Small intestine (tissue), 7 donors: ENCODE measurements at regions not wholly inside any gene's neighbourhood (a gene's known extent, or its start where the extent isn't known, plus 50 kb on each side); places are given as distances from the start of the nearest gene placed in this dataset.

ENCODE experiments used
- DNase-seq, 2 donors: peaks; one replicate each; pipeline versions ENCODE4 v3.0.0 to v3.0.0-alpha.2; 2013
- FAIRE-seq: peaks from 2 replicates; lab custom pipeline; 2012; peaks lifted over from hg19 to GRCh38; lab: Jason Lieb, UNC
- H3K27ac ChIP-seq, 3 donors: one replicate each; pipeline ENCODE4 v1.5.1; 2013; ENCODE audit warnings: low read length in 2 of 3, mild to moderate bottlenecking in 2 of 3, control low read depth in 1 of 3, inconsistent platforms in 1 of 3, low read depth in 1 of 3, moderate library complexity in 1 of 3
- H3K27me3 ChIP-seq, 3 donors: one replicate each; pipeline ENCODE4 v1.6.1; 2013; ENCODE audit warnings: low read length in 3 of 3, inconsistent platforms in 1 of 3; ENCODE audit not compliant: control insufficient read depth in 3 of 3, insufficient read depth in 3 of 3
- H3K36me3 ChIP-seq, 3 donors: one replicate each; pipeline ENCODE4 v1.6.1; 2013; ENCODE audit warnings: low read length in 3 of 3, inconsistent platforms in 1 of 3, low read depth in 1 of 3, mild to moderate bottlenecking in 1 of 3, moderate library complexity in 1 of 3; ENCODE audit not compliant: control insufficient read depth in 3 of 3, insufficient read depth in 2 of 3
- H3K4me1 ChIP-seq, 3 donors: one replicate each; pipeline ENCODE4 v1.6.1; 2013; ENCODE audit warnings: low read length in 2 of 3, inconsistent platforms in 1 of 3, low read depth in 1 of 3, mild to moderate bottlenecking in 1 of 3, moderate library complexity in 1 of 3; ENCODE audit not compliant: control insufficient read depth in 3 of 3, insufficient read depth in 2 of 3
- H3K4me3 ChIP-seq, 3 donors: one replicate each; pipeline ENCODE4 v1.5.1; 2013; ENCODE audit warnings: low read length in 3 of 3, control low read depth in 1 of 3, inconsistent platforms in 1 of 3, low read depth in 1 of 3, mild to moderate bottlenecking in 1 of 3, moderate library complexity in 1 of 3
- H3K9me3 ChIP-seq, 2 donors: one replicate each; pipeline ENCODE4 v1.6.1; 2013; ENCODE audit warnings: low read depth in 1 of 2, low read length in 1 of 2; ENCODE audit not compliant: control insufficient read depth in 2 of 2, insufficient read depth in 1 of 2
- WGBS, 3 donors: extraction: QIAGEN DNeasy Blood & Tissue Kit; methylation state at CpG; one replicate each; pipeline ENCODE4 v1.1.7; 2013; 5-methylcytosine and 5-hydroxymethylcytosine counted together
- donor health status: healthy with polysubstance abuse.
- donor health status: control.
- donor health status: control.
- donor health status: Bipolar disorder and iron deficiency.
- donor health status: healthy.

DNA sequence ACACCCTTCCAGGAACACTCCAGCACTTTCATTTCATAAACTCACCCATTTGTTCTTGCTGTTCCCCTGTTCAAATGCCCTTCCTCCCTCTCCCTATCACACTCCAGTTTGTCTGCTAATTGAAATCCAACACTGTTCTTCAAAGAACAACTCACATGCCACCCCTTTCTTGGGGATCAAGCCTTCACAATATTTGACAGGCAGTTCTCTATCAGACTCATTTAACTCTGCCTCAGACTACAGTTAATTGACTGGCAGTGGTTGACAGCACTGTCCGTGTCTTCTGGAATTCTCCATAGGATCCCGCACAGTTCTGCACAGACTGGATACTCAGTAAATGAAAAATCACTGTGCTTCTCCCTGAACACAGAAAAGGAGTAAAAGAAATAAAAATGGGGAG lies 87.8 kb downstream of the PMP22 start:
- no peak overlapping the region for H3K4me3 ChIP-seq
- no peaks in the 10 kb centered on the region for H3K27me3 ChIP-seq
- no peak overlapping the region for H3K27ac ChIP-seq
- FAIRE-seq, result no peak
- H3K36me3 ChIP-seq, result no peaks in the 10 kb centered on the region
- no peaks in the 10 kb centered on the region for H3K9me3 ChIP-seq
- no peak for DNase-seq
- H3K4me1 ChIP-seq, result no peaks in the 10 kb centered on the region
- WGBS, 3 donors, result 74 to 94% (median 93%) methylated on average over 2 of the region's 2 CpGs

DNA sequence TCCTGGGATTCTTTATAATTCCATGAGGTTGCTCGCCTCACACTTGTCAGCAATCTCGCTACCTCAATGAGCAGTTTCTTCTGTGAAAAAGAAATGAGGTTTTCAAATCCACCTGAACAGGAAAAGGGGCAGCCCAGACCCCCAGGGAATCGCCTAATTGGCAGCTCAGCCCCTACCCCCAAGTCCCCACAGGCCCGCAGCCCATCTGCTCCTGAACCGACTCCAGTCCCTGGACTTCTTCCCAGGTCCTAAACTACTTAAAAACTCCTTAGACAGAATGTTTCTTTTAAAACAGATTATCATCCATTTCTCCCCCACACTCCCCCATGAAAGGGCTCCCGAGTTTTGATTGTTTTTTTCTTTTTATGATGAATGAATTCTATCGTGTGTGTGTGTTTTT lies 89.8 kb downstream of the PMP22 start:
- DNase-seq (no peak), FAIRE-seq (no peak)
- Histone ChIP-seq H3K4me3 (no peak overlapping the region), H3K36me3 (no peaks in the 10 kb centered on the region), H3K27ac (no peak overlapping the region), H3K27me3 (no peaks in the 10 kb centered on the region), H3K4me1 (no peaks in the 10 kb centered on the region), H3K9me3 (no peaks in the 10 kb centered on the region)
- WGBS, 3 donors, result 62 to 70% (median 62%) methylated on average over 7 of the region's 7 CpGs

DNA sequence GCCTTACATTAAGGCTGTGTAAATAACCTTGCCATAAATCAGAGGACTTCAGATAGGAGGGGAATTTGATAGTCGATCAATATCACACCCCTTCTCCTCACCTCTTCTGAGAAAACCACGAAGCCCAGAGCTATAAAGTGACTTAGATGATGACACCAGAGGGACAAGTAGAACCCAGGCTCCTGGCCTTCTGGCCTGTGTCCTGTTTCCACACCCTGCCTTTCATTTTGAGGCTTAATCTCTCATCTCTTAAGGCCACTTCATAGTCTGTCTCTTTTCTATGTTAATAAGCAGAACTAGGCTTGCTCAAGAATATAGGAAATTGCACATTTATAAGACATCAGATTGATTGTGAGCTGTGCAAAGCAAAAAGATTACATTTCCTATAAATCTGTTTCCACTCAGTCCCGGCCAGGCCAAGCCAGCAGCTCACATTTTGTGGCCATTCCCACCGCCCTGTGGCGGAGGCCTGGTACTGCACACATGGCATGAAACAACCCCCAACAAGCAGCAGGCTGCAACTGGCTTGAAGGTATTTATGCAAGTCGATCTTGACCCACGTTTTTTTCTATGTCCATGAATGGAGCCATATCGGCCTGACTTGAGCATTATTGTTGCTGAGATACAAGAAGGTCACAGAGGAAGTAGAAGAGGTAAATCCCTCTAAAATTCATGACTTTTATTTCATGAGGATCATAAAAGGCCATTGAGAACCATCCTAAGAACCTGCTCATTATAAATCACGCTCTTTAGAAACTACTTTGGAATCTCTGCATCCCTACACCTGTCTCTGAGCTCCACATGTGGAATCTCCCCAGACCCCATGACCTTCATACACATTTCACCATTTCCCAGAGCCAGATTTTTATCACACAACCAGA lies 93.7 kb downstream of the PMP22 start:
- Histone ChIP-seq H3K27ac (no peak overlapping the region), H3K4me1 (no peaks in the 10 kb centered on the region), H3K36me3 (no peaks in the 10 kb centered on the region), H3K27me3 (peaks cover 0 to 3% (median 2%) of the 10 kb centered on the region in 3 donors), H3K9me3 (no peaks in the 10 kb centered on the region), H3K4me3 (no peak overlapping the region)
- WGBS, 3 donors, result 21 to 27% (median 23%) methylated on average over 9 of the region's 9 CpGs
- DNase-seq (peak; percentile 47 to 67), FAIRE-seq (no peak)

DNA sequence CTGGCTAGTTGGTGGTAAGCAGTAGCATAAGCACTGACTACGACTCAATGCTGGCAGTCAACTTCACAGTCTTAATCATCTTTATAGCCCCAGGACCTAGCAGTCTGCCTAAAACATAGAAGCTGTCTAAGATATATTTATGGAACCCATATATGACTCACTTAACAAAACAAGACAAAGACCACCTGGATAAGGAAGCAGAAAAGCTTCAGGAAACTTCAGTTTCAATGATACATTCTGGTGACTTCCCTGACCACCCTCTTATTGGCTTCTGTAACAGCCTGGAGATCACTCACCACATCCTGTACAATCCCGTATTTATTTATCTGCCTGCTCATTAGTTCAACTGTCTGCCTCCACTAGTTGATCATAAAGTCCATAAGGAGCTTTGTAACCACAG lies 95.5 kb downstream of the PMP22 start:
- 44 to 55% (median 53%) methylated on average over 2 of the region's 2 CpGs for WGBS, 3 donors
- peaks cover 0 to 3% (median 2%) of the 10 kb centered on the region in 3 donors for H3K27me3 ChIP-seq
- no peaks in the 10 kb centered on the region for H3K36me3 ChIP-seq
- no peaks in the 10 kb centered on the region for H3K9me3 ChIP-seq
- no peak overlapping the region for H3K27ac ChIP-seq
- H3K4me3 ChIP-seq, result no peak overlapping the region
- no peaks in the 10 kb centered on the region for H3K4me1 ChIP-seq
- FAIRE-seq, result no peak
- no peak for DNase-seq

DNA sequence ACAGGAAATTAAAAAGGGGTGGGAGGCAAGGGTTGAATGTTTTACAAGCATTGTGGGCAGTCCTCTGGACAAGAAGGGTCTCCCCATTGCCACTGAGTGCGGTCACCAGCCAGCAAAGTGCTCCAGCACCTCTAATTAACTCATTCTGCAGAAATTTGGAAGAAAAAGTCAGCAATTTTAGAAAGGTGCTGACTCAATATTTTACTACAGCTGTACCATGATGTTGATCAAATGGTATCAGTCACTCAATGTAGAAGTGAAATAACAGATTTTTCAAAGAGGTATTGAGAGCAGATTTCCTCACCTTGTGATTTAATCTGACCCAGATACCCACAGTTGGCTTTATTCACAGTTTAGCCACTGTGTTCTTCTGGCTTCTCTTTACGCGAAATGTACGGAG lies 96.7 kb downstream of the PMP22 start:
- Histone ChIP-seq H3K4me1 (no peaks in the 10 kb centered on the region), H3K36me3 (no peaks in the 10 kb centered on the region), H3K27me3 (peaks cover 0 to 3% (median 2%) of the 10 kb centered on the region in 3 donors), H3K9me3 (no peaks in the 10 kb centered on the region), H3K4me3 (no peak overlapping the region), H3K27ac (no peak overlapping the region)
- no peak for DNase-seq
- FAIRE-seq, result no peak
- WGBS, 3 donors, result 59 to 70% (median 65%) methylated on average over 4 of the region's 4 CpGs

DNA sequence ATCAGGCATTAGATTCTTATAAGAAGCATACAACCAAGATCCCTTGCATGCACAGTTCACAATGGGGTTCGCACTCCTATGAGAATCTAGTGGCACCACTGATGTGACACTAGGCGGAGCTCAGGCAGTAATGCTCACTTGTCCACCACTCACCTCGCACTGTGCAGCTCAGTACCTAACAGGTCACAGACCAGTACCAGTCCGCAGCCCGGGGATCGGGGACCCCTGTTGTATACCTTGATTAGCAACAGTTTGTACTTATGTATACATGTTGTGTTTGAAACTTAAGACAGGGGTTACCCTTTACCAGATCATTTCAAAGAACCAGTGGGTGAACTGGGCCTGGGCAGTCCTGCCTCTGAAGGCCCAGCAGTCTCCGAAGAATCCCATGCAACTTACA lies 103.7 kb downstream of the PMP22 start:
- 85 to 94% (median 87%) methylated on average over 7 of the region's 7 CpGs for WGBS, 3 donors
- no peak for FAIRE-seq

DNA sequence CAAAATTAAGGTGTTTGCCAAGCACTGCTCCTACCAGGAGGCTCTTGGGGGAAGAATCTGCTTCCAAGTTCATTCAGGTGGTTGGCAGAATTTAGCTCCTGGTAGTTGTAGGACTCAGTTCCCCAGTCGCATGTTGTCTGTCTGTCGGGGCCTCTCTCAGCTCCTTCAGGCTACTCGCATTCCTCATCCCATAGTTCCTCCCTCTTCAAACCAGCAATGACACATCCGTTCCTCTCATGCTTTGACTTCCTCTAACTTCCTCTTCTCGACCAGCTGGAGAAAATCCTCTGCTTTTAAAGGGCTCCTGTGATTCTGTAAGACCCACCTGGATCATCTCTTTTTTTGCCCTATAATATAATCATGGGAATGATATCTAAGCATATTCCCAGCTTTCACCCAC lies 108.1 kb downstream of the PMP22 start:
- no peaks in the 10 kb centered on the region for H3K9me3 ChIP-seq
- H3K27me3 ChIP-seq, result peaks cover 0 to 4% (median 0%) of the 10 kb centered on the region in 3 donors
- WGBS, 3 donors, result 27 to 42% (median 36%) methylated on average over 5 of the region's 5 CpGs
- no peak overlapping the region for H3K4me3 ChIP-seq
- no peak overlapping the region for H3K27ac ChIP-seq
- H3K36me3 ChIP-seq, result no peaks in the 10 kb centered on the region
- DNase-seq (no peak), FAIRE-seq (no peak)
- no peaks in the 10 kb centered on the region for H3K4me1 ChIP-seq

More for the DNA sequence above, 103.7 kb downstream of the PMP22 start:
- Histone ChIP-seq H3K27me3 (peaks cover 0 to 4% (median 0%) of the 10 kb centered on the region in 3 donors), H3K27ac (no peak overlapping the region), H3K4me3 (no peak overlapping the region), H3K4me1 (no peaks in the 10 kb centered on the region), H3K36me3 (no peaks in the 10 kb centered on the region), H3K9me3 (no peaks in the 10 kb centered on the region)
- no peak for DNase-seq

DNA sequence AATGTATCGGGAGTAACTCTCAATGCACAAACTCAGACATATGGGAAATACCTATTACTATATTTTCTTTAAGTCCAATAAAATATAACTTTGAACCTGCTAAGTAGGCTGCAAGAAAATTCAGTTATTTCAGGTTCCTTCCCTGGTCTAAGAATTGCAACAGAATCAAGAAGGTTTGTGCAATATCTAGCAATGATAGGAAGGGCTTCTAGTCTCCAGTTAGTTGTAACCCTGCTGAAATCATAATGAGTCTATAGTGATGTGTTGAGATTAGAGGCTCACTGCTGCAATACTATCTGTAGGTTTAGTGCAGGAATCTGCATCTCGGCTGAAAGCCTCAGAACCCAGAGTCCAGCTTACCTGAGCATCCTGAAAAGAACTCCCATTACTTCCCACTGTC lies 110.5 kb downstream of the PMP22 start:
- no peak for DNase-seq
- WGBS, 3 donors, result 75 to 82% (median 80%) methylated on average over 2 of the region's 2 CpGs

More for the DNA sequence above, 110.5 kb downstream of the PMP22 start:
- no peaks in the 10 kb centered on the region for H3K4me1 ChIP-seq
- H3K36me3 ChIP-seq, result no peaks in the 10 kb centered on the region
- FAIRE-seq, result no peak
- peaks cover 0 to 4% (median 0%) of the 10 kb centered on the region in 3 donors for H3K27me3 ChIP-seq
- H3K27ac ChIP-seq, result no peak overlapping the region
- no peaks in the 10 kb centered on the region for H3K9me3 ChIP-seq
- no peak overlapping the region for H3K4me3 ChIP-seq
